ENCODE measurements at regions not wholly inside any gene's neighbourhood (a gene's known extent, or its start where the extent isn't known, plus 50 kb on each side); places are given as distances from the start of the nearest gene placed in this dataset.
"Not testable (repeated sequence)": the region's sequence is repeated elsewhere in the genome, so short reads cannot be mapped to it uniquely, and the experiment has no call there.

- not testable (repeated sequence) for TF ChIP-seq CTCF (IDR thresholded peaks at IDR 0.05); ZFX (IDR thresholded peaks at IDR 0.05; ENCODE audit: borderline replicate concordance)
These were observed 237.6 kb downstream of the FBXO8 start for GRCh38 chr4:174045829-174046228.

Data from 22Rv1 (cell line).